ENCODE measurements at regions not wholly inside any gene's neighbourhood (a gene's known extent, or its start where the extent isn't known, plus 50 kb on each side); places are given as distances from the start of the nearest gene placed in this dataset.

GRCh38 chr20:20824924-20825584, 112.6 kb upstream of the RALGAPA2 start:
- peak; percentile 23 for DNase-seq (ENCODE audit: low read depth)

- DNase-seq (ENCODE audit: low read depth): no peak
These were observed 111.0 kb upstream of the RALGAPA2 start for GRCh38 chr20:20823476-20823881.

GRCh38 chr20:20821484-20822260, 109.2 kb upstream of the RALGAPA2 start:
- no peak for DNase-seq (ENCODE audit: low read depth)

GRCh38 chr20:20820785-20821483, 108.5 kb upstream of the RALGAPA2 start:
- no peak for DNase-seq (ENCODE audit: low read depth)

- DNase-seq (ENCODE audit: low read depth): no peak
These were observed 107.7 kb upstream of the RALGAPA2 start for GRCh38 chr20:20820104-20820503.

- DNase-seq (ENCODE audit: low read depth): no peak
These were observed 104.7 kb upstream of the RALGAPA2 start for GRCh38 chr20:20816969-20817755.

GRCh38 chr20:20815711-20816455, 103.4 kb upstream of the RALGAPA2 start:
- no peak for DNase-seq (ENCODE audit: low read depth)

GRCh38 chr20:20814685-20815084, 102.2 kb upstream of the RALGAPA2 start:
- no peak for DNase-seq (ENCODE audit: low read depth)

- no peak for DNase-seq (ENCODE audit: low read depth)
These were observed 99.7 kb upstream of the RALGAPA2 start for GRCh38 chr20:20812136-20812535.

- DNase-seq (ENCODE audit: low read depth): no peak
These were observed 95.6 kb upstream of the RALGAPA2 start for GRCh38 chr20:20808016-20808415.

GRCh38 chr20:20806121-20807095, 94.0 kb upstream of the RALGAPA2 start:
- no peak for DNase-seq (ENCODE audit: low read depth)

GRCh38 chr20:20803011-20803410, 90.6 kb upstream of the RALGAPA2 start:
- DNase-seq (ENCODE audit: low read depth): no peak

GRCh38 chr20:20802328-20802727, 89.9 kb upstream of the RALGAPA2 start:
- no peak for DNase-seq (ENCODE audit: low read depth)

- DNase-seq (ENCODE audit: low read depth): no peak
These were observed 87.4 kb upstream of the RALGAPA2 start for GRCh38 chr20:20799716-20800312.

- DNase-seq (ENCODE audit: low read depth): no peak
These were observed 85.3 kb upstream of the RALGAPA2 start for GRCh38 chr20:20797521-20798310.

GRCh38 chr20:20796766-20797440, 84.5 kb upstream of the RALGAPA2 start:
- no peak for DNase-seq (ENCODE audit: low read depth)

- no peak for DNase-seq (ENCODE audit: low read depth)
These were observed 83.3 kb upstream of the RALGAPA2 start for GRCh38 chr20:20795721-20796120.

GRCh38 chr20:20795119-20795518, 82.7 kb upstream of the RALGAPA2 start:
- no peak for DNase-seq (ENCODE audit: low read depth)

All from activated T-cell treated with anti-CD3 and anti-CD28 coated beads for 48 hours (primary cell).